ENCODE measurements at regions not wholly inside any gene's neighbourhood (a gene's known extent, or its start where the extent isn't known, plus 50 kb on each side); places are given as distances from the start of the nearest gene placed in this dataset.

DNA sequence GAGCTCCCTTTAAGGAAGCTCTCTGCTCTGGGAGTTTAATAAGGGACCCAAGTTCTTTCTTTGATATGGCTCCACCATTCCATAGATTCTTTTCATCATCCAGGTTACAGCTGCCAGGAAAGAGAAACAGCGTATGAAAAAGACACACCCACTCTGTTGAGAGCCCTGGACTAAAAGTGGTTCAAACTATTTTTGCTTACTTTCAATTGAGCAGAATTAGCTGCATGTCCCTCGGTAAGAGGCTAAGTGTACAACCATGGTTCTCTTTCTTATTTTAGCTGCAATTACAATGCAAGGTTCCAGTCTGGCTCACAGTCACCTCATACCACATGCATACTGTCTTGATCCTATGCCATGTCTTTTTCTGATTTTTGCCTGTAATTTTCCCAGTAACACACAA, 1288.3 kb downstream of the NSUN3 start:
- intact Hi-C loops (cut with micrococcal nuclease), result no loop called here
- H3K4me3 Mint-ChIP-seq, result no peak overlapping the region
- H3K27me3 Mint-ChIP-seq, result no peaks in the 10 kb centered on the region
- no peaks in the 10 kb centered on the region for H3K4me1 Mint-ChIP-seq (ENCODE audit: low read depth)
- DNase-seq, result no peak
- ChIA-PET POLR2A (no interaction called here), CTCF (no interaction called here)
- H3K9me3 Mint-ChIP-seq, result peaks cover 5% of the 10 kb centered on the region
- H3K36me3 Mint-ChIP-seq, result no peaks in the 10 kb centered on the region
- no peak overlapping the region for H3K27ac Mint-ChIP-seq

DNA sequence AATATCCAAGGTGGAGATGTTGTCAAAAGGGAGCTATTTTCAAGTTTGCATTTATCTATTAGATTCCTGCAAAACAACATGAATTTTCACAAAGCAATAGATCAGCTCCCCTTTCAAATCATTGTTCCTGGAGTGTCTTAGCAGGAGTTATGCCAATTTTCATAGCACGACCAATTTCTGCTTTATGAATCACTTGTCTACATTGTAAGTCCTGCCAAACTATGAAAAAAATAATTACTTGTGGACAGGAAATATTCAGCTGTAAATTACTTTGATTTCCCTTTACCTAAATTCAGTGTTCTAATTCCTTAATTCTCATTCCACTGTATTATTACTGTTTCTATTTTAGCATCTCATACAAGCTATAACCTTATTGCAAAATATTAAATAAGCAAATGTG, 1289.6 kb downstream of the NSUN3 start:
- intact Hi-C loops (cut with micrococcal nuclease), result no loop called here
- no peaks in the 10 kb centered on the region for H3K4me1 Mint-ChIP-seq (ENCODE audit: low read depth)
- ChIA-PET POLR2A (no interaction called here), CTCF (no interaction called here)
- no peaks in the 10 kb centered on the region for H3K27me3 Mint-ChIP-seq
- no peak for DNase-seq
- no peaks in the 10 kb centered on the region for H3K36me3 Mint-ChIP-seq
- no peak overlapping the region for H3K4me3 Mint-ChIP-seq
- no peak overlapping the region for H3K27ac Mint-ChIP-seq
- H3K9me3 Mint-ChIP-seq, result peaks cover 5% of the 10 kb centered on the region

DNA sequence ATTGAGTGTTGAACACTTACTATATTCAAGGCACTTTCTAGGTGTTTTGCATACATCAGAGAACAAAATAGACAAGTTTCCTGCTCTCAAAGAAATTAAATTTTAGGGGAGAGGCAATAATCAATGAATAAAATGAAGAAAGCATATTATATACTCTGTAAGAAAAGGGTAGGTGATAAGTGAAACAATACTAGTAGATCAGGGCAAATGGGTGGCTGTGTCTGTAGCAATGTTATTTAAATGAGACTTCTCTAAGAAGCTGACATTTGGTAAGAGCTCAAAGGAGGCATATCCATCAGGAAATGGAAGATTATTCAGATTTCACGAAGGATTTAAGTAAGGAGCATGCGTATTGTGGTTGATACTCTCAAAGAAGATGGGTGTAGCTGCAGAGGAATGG, 1291.6 kb downstream of the NSUN3 start:
- Mint-ChIP-seq H3K27ac (no peak overlapping the region), H3K4me3 (no peak overlapping the region), H3K27me3 (no peaks in the 10 kb centered on the region), H3K9me3 (no peaks in the 10 kb centered on the region), H3K4me1 (ENCODE audit: low read depth) (no peaks in the 10 kb centered on the region), H3K36me3 (no peaks in the 10 kb centered on the region)
- intact Hi-C loops (cut with micrococcal nuclease), result no loop called here
- POLR2A ChIA-PET, result no interaction called here
- CTCF ChIA-PET, result no interaction called here
- DNase-seq, result no peak

DNA sequence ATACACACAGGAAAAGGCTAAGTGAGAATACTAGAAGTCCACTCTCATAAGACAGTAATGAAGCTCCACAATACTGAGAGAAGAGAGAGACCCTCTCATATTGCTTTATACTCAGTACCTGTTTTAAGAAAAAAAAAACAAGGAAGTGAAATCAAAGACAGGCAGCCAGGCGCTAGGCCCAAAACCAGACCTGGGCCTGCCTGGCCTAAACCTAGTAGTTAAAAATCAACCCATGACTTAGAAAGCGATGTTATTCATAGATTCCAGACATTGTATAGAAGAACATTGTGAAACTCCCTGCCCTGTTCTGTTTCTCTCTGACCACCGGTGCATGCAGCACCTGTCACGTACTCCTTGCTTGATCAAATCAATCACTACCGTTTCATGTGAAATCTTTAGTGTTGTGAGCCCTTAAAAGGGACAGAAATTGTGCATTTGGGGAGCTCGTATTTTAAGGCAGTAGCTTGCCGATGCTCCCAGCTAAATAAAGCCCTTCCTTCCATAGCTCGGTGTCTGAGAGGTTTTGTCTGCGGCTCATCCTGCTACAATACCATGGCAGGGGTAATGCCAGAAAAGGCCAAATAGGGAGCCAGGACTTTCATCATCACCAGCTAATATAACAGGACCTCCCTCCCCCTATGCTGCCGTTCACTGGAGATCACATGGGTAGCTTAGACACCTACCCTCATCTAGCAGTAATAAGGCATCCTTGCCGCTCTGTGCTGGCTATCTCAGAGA, 1294.1 kb downstream of the NSUN3 start:
- H3K36me3 Mint-ChIP-seq, result no peaks in the 10 kb centered on the region
- no peak overlapping the region for H3K27ac Mint-ChIP-seq
- ChIA-PET CTCF (no interaction called here), POLR2A (no interaction called here)
- no peak overlapping the region for H3K4me3 Mint-ChIP-seq
- no peaks in the 10 kb centered on the region for H3K9me3 Mint-ChIP-seq
- intact Hi-C loops (cut with micrococcal nuclease), result no loop called here
- H3K27me3 Mint-ChIP-seq, result no peaks in the 10 kb centered on the region
- no peak for DNase-seq
- H3K4me1 Mint-ChIP-seq (ENCODE audit: low read depth), result no peaks in the 10 kb centered on the region

DNA sequence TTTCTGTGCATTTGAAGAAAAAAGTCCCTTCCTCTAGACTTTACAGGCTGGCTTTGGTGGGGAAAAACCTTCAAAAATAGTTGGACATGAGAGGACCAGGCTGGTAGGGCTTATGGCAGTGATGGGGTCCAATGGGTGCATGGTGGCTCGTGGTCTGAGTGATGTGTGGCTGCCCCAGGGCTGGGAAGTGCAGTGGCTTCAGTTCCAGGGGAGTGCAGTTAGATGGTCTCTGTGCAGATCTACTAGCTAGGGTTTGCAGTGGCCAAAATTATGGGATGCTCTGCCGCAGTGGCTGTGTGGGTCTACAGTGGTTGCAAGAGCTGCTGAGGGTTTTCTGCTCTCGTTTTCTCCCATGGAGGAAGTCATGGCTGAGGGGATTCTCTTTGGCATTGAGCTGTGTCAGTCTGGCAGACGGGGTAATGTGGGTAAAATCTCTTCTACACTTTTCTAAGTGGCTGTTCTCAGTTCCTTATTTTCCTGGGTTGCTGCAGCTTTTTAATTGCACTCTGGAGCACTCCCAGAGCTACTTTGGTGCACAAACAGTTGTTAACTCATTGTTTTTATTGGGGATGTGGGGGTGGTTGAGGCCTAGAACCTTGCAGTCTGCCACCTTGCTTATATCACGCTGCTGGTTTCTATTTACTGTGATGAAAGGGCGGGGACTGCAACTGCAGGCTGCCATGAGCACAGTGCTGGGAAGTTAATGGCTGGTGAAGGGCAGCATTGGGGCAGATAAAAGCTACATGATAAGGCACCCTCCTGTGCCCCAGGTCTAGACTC, 1324.6 kb downstream of the NSUN3 start:
- POLR2A ChIA-PET, result no interaction called here
- H3K27me3 Mint-ChIP-seq, result no peaks in the 10 kb centered on the region
- DNase-seq, result no peak
- CTCF ChIA-PET, result interaction anchor here (0.6 kb wide), 1 partner anchor 1140 kb away, joined by 3 read pairs; no protein-coding TSS in a partner anchor
- no peak overlapping the region for H3K27ac Mint-ChIP-seq
- intact Hi-C loops (cut with micrococcal nuclease), result no loop called here
- H3K9me3 Mint-ChIP-seq, result peaks cover 3% of the 10 kb centered on the region
- H3K36me3 Mint-ChIP-seq, result no peaks in the 10 kb centered on the region
- H3K4me1 Mint-ChIP-seq (ENCODE audit: low read depth), result no peaks in the 10 kb centered on the region
- H3K4me3 Mint-ChIP-seq, result no peak overlapping the region

DNA sequence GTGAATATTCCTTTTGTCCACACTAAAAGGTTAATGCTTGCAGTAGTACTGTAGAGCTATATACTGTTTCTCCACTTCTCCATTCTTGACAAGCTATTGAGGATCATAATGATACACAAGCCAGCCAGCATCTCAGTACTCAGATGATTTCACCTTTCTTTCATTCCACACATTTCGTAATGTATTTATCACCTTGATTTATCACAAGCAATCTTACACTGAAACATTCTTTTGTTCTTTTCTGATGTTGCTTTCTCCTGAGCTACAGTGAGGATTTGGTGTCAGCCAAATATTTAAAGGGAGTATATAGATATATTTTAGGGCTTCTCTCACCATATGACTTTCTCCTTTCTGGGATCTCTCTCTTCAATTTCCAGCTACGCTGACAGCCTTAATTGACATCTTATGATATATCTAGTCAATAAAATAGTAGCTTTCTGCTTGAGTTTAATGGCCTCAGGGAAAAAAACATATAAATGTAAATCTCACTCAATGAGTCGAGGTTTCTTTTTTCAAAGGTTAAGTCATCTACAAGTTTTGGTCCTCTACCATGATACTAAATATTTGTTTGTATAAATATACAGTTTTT, 1327.0 kb downstream of the NSUN3 start:
- CTCF ChIA-PET, result no interaction called here

DNA sequence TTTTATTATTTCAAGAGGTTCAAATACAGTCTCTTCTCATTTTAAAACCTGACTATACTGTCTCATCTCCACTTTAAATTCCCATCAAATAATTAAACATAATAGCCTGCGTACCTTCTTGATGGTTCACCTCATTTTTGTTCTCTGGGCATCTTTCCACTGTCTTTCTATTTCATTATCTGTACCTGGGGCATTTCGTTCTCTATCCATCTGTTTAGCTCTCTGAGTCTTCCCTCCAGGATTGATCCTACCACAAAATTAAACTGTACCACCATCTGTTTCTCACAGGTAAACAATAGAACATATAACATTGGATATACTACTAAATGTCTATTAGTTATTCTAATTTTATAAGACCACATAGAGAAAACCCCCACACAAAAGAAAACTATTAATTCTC, 1331.4 kb downstream of the NSUN3 start:
- CTCF ChIA-PET, result no interaction called here
- Mint-ChIP-seq H3K4me1 (ENCODE audit: low read depth) (no peaks in the 10 kb centered on the region), H3K9me3 (no peaks in the 10 kb centered on the region), H3K27ac (no peak overlapping the region), H3K27me3 (no peaks in the 10 kb centered on the region), H3K4me3 (no peak overlapping the region), H3K36me3 (no peaks in the 10 kb centered on the region)
- intact Hi-C loops (cut with micrococcal nuclease), result no loop called here
- no peak for DNase-seq
- POLR2A ChIA-PET, result no interaction called here

More for the DNA sequence above, 1327.0 kb downstream of the NSUN3 start:
- peaks cover 3% of the 10 kb centered on the region for H3K9me3 Mint-ChIP-seq
- intact Hi-C loops (cut with micrococcal nuclease), result no loop called here
- no peaks in the 10 kb centered on the region for H3K36me3 Mint-ChIP-seq
- no peak overlapping the region for H3K27ac Mint-ChIP-seq
- no peak overlapping the region for H3K4me3 Mint-ChIP-seq
- H3K27me3 Mint-ChIP-seq, result no peaks in the 10 kb centered on the region
- DNase-seq, result no peak
- no peaks in the 10 kb centered on the region for H3K4me1 Mint-ChIP-seq (ENCODE audit: low read depth)
- POLR2A ChIA-PET, result no interaction called here

DNA sequence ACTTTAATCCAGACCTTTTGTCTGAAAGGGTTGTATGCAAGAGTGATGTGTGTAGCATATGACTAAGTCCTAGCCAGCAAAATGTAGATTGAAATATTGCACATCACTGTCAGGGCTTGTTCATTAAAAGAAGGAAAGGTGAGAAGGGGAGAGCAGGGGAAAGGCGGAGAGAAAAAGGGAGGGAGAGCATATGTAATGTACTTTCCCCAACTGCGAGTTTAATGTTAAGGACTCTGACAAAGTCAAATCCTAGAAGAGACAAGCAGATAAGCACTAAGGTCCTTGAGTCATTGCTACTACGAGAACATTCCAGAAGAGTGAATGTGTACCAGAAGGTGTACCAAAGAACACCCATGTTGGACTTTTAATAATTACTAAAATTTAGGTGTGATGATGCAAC, 1336.7 kb downstream of the NSUN3 start:
- POLR2A ChIA-PET, result no interaction called here

DNA sequence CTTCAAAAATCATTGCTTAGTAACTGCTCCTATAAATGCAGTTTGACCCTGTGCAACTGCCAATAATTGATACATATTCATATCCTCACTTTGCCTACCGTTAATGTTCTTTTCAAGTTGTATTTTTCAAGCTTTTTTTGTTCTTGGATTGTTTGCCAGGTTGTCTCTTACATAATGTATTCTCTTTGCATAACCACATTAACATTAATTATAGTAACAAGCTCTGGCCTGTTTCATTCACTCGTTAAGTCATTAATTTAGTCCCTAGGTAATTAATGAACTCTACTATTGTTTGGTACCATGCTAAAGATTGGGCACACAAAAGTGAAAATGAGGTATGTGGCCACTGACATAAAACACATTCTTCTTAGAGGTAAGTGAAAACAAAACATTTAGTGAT, 1338.8 kb downstream of the NSUN3 start:
- H3K4me3 Mint-ChIP-seq, result no peak overlapping the region
- no peaks in the 10 kb centered on the region for H3K4me1 Mint-ChIP-seq (ENCODE audit: low read depth)
- no peaks in the 10 kb centered on the region for H3K27me3 Mint-ChIP-seq
- H3K9me3 Mint-ChIP-seq, result no peaks in the 10 kb centered on the region
- H3K36me3 Mint-ChIP-seq, result no peaks in the 10 kb centered on the region
- no peak overlapping the region for H3K27ac Mint-ChIP-seq
- CTCF ChIA-PET, result no interaction called here
- DNase-seq, result no peak
- intact Hi-C loops (cut with micrococcal nuclease), result no loop called here
- POLR2A ChIA-PET, result no interaction called here

More for the DNA sequence above, 1336.7 kb downstream of the NSUN3 start:
- Mint-ChIP-seq H3K4me1 (ENCODE audit: low read depth) (no peaks in the 10 kb centered on the region), H3K36me3 (no peaks in the 10 kb centered on the region), H3K27me3 (no peaks in the 10 kb centered on the region), H3K27ac (no peak overlapping the region), H3K9me3 (no peaks in the 10 kb centered on the region), H3K4me3 (no peak overlapping the region)
- CTCF ChIA-PET, result no interaction called here
- intact Hi-C loops (cut with micrococcal nuclease), result no loop called here
- no peak for DNase-seq

DNA sequence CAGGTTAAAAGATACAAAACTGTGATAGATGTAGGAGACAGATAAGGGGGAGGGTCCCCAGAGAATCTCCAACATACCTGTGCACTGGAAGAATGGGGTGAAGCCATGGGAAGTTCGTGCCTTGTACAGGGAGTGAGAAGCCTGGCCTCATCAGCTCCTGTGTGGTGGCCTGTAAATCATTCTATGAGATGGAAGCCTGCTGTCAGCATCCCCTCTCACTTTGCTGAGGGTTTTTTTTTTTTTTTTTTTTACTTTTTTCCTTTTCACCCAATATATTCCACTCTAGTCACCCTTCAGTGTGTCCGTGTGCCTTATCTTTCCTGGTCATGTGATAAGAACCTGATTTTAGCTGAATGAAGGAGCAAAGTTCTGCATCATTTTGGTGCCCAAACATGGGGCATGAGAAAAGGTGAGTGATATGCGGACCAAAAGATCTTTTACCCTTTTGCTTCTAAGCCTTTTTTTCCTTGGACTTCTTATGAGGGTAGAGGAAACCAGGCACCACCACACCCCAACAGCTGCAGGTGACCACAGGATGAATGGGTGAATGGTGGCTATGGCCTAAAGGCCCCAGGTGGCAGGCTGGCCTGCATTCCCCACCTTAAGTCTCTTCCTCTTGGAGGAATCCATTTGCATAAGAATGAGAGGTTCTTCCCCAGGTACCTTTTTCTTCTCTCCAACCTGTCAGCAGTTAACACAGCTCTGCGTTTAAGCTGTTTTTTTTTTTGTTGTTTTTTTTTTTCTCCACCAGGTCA, 1345.0 kb downstream of the NSUN3 start:
- H3K4me3 Mint-ChIP-seq, result no peak overlapping the region
- H3K27me3 Mint-ChIP-seq, result no peaks in the 10 kb centered on the region
- no peaks in the 10 kb centered on the region for H3K36me3 Mint-ChIP-seq
- H3K27ac Mint-ChIP-seq, result no peak overlapping the region
- CTCF ChIA-PET, result no interaction called here
- H3K4me1 Mint-ChIP-seq (ENCODE audit: low read depth), result no peaks in the 10 kb centered on the region
- POLR2A ChIA-PET, result no interaction called here
- peaks cover 7% of the 10 kb centered on the region for H3K9me3 Mint-ChIP-seq
- intact Hi-C loops (cut with micrococcal nuclease), result no loop called here
- DNase-seq, result no peak

DNA sequence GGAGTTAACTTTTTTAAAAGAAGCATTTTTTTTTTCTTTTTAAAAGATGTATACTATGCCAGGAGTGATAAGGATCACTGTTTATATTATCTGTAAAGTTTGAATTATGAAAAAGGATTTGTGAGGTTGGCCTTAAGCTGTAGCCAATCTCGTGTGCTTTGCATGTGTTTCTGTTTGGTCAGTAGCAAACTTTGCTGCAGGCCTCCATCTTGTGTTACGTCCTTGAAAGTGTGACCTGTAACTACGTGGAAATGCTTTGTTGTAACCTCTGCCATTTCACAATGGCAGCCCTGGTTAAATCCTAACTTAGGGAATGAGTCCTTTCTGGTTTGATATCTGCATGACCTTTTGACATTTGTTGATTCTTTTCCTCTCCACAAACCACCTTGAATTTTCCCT, 1345.6 kb downstream of the NSUN3 start:
- Mint-ChIP-seq H3K9me3 (peaks cover 7% of the 10 kb centered on the region), H3K27me3 (no peaks in the 10 kb centered on the region), H3K4me1 (ENCODE audit: low read depth) (no peaks in the 10 kb centered on the region), H3K4me3 (no peak overlapping the region), H3K36me3 (no peaks in the 10 kb centered on the region), H3K27ac (no peak overlapping the region)
- POLR2A ChIA-PET, result no interaction called here
- DNase-seq, result no peak
- CTCF ChIA-PET, result no interaction called here
- intact Hi-C loops (cut with micrococcal nuclease), result no loop called here

DNA sequence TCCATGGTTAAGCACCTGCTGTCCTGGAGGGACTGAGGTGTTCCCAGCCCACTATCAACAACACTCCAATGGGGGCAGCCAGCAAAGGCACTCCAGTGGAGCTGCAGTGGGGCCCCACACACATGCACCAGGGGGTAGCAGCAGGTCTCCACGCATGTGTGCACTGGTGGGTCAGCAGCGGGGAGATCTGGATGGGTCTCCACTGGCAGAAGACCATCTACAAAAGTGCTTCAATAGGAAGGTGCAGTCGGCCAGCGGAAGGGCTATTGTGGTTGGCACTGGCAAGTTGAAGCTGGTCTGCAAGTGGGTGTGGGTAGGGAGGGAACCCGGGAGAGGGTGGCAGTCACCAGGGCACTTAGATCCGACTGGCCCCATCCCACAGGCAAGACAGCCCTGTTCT, 1355.4 kb downstream of the NSUN3 start:
- no peak overlapping the region for H3K27ac Mint-ChIP-seq
- intact Hi-C loops (cut with micrococcal nuclease), result no loop called here
- no peaks in the 10 kb centered on the region for H3K36me3 Mint-ChIP-seq
- ChIA-PET CTCF (no interaction called here), POLR2A (no interaction called here)
- no peaks in the 10 kb centered on the region for H3K9me3 Mint-ChIP-seq
- H3K27me3 Mint-ChIP-seq, result no peaks in the 10 kb centered on the region
- no peak for DNase-seq
- no peak overlapping the region for H3K4me3 Mint-ChIP-seq
- no peaks in the 10 kb centered on the region for H3K4me1 Mint-ChIP-seq (ENCODE audit: low read depth)
